HepG2 (cell line): ENCODE measurements at regions not wholly inside any gene's neighbourhood (a gene's known extent, or its start where the extent isn't known, plus 50 kb on each side); places are given as distances from the start of the nearest gene placed in this dataset.

ENCODE experiments used
- ASH2L ChIP-seq: fragments of 300-600, 200-600 bp; sonication (generic); IDR thresholded peaks from 2 replicates; pipeline ENCODE4 v1.7.0; 2017; ENCODE audit warnings: low read depth, mild to moderate bottlenecking, moderate library complexity, mixed read lengths, low read length; ENCODE audit not compliant: insufficient read length
- JUNB ChIP-seq: sonication (generic); formaldehyde crosslinking; IDR thresholded peaks from 2 replicates; pipeline ENCODE4 v1.8.0; 2022; ENCODE audit warnings: missing genetic modification reagents, mild to moderate bottlenecking, borderline replicate concordance
- NFE2 ChIP-seq: sonication (generic); formaldehyde crosslinking; IDR thresholded peaks from 2 replicates; pipeline ENCODE4 v1.4.0; 2020; ENCODE audit warnings: missing genetic modification reagents
- SETDB1 ChIP-seq: sonication (generic); formaldehyde crosslinking; IDR thresholded peaks from 2 replicates; pipeline ENCODE4 v1.5.1; 2020; ENCODE audit warnings: missing genetic modification reagents, mild to moderate bottlenecking, borderline replicate concordance
- SIX1 ChIP-seq: sonication (generic); formaldehyde crosslinking; IDR thresholded peaks from 2 replicates; pipeline ENCODE4 v1.4.0; 2020; ENCODE audit warnings: missing genetic modification reagents, borderline replicate concordance
- YEATS4 ChIP-seq: sonication (generic); formaldehyde crosslinking; IDR thresholded peaks from 2 replicates; pipeline ENCODE4 v1.4.0; 2020; ENCODE audit warnings: missing genetic modification reagents, borderline replicate concordance
- ZNF207 ChIP-seq: fragments of 450-650 bp; IDR thresholded peaks from 2 replicates; pipeline ENCODE4 v1.6.1; 2016; ENCODE audit warnings: antibody characterized with exemption, borderline replicate concordance
- ZNF274 ChIP-seq: sonication (generic); formaldehyde crosslinking; IDR thresholded peaks from 2 replicates; pipeline ENCODE4 v1.5.1; 2020; ENCODE audit warnings: mild to moderate bottlenecking, missing genetic modification reagents
- ZNF282 ChIP-seq: fragments of 450-650 bp; IDR thresholded peaks from 2 replicates; pipeline ENCODE4 v1.6.1; 2018; ENCODE audit not compliant: partially characterized antibody
- ZNF317 ChIP-seq: sonication (generic); formaldehyde crosslinking; IDR thresholded peaks from 2 replicates; pipeline ENCODE4 v1.5.0; 2020; ENCODE audit warnings: mild to moderate bottlenecking, missing genetic modification reagents
- ZNF687 ChIP-seq: sonication (generic); formaldehyde crosslinking; IDR thresholded peaks from 2 replicates; pipeline ENCODE4 v1.5.1; 2020; ENCODE audit warnings: mild to moderate bottlenecking, missing genetic modification reagents, moderate library complexity
- ZSCAN31 ChIP-seq: sonication (generic); formaldehyde crosslinking; IDR thresholded peaks from 2 replicates; pipeline ENCODE4 v1.5.0; 2020; ENCODE audit warnings: low read depth, mild to moderate bottlenecking, missing genetic modification reagents
- TF ChIP-seq, protein P1 (sequence below): sonication (generic); formaldehyde crosslinking; IDR thresholded peaks from 2 replicates; pipeline ENCODE4 v1.4.0; 2020; ENCODE audit warnings: missing genetic modification reagents, borderline replicate concordance
- TF ChIP-seq, protein P2 (sequence below): sonication (generic); formaldehyde crosslinking; conservative IDR thresholded peaks from 2 replicates; pipeline ENCODE4 v1.8.0; 2022; ENCODE audit warnings: mild to moderate bottlenecking, moderate library complexity, missing genetic modification reagents

DNA sequence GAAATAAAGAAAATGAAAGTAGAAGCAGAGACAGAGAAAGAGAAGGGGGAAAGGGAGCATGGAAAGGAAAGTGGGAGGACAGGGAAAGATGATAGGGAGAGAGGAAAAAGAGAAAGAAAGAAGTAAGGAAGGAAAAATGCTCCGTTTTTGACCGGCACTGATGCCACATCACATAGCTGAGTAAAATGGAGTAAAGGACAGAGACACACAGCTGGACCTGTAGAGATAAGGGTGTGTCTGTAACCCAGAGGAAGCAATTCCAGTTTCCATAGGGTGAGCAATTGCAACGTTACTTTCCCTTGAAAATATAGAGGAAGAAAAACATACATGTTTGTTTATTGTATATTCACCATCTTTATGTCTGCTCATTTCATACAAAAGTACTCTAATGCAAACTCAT is 1866.9 kb upstream of the PIK3C3 start:
- no peak for TF ChIP-seq SETDB1 (CRISPR knock-in tag)
- TF ChIP-seq YEATS4 (CRISPR knock-in tag) = no peak
- TF ChIP-seq ZNF207 = no peak
- TF ChIP-seq ZNF687 (CRISPR knock-in tag) = no peak
- TF ChIP-seq, protein P1, sequence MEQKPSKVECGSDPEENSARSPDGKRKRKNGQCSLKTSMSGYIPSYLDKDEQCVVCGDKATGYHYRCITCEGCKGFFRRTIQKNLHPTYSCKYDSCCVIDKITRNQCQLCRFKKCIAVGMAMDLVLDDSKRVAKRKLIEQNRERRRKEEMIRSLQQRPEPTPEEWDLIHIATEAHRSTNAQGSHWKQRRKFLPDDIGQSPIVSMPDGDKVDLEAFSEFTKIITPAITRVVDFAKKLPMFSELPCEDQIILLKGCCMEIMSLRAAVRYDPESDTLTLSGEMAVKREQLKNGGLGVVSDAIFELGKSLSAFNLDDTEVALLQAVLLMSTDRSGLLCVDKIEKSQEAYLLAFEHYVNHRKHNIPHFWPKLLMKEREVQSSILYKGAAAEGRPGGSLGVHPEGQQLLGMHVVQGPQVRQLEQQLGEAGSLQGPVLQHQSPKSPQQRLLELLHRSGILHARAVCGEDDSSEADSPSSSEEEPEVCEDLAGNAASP (CRISPR knock-in tag) = no peak
- no peak for TF ChIP-seq ASH2L
- TF ChIP-seq ZSCAN31 (CRISPR knock-in tag) = no peak
- TF ChIP-seq SIX1 (CRISPR knock-in tag) = no peak
- TF ChIP-seq, protein P2, sequence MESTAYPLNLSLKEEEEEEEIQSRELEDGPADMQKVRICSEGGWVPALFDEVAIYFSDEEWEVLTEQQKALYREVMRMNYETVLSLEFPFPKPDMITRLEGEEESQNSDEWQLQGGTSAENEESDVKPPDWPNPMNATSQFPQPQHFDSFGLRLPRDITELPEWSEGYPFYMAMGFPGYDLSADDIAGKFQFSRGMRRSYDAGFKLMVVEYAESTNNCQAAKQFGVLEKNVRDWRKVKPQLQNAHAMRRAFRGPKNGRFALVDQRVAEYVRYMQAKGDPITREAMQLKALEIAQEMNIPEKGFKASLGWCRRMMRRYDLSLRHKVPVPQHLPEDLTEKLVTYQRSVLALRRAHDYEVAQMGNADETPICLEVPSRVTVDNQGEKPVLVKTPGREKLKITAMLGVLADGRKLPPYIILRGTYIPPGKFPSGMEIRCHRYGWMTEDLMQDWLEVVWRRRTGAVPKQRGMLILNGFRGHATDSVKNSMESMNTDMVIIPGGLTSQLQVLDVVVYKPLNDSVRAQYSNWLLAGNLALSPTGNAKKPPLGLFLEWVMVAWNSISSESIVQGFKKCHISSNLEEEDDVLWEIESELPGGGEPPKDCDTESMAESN (CRISPR knock-in tag) = no peak
- no peak for TF ChIP-seq JUNB (CRISPR knock-in tag)
- TF ChIP-seq ZNF317 (CRISPR knock-in tag) = no peak
- TF ChIP-seq NFE2 (CRISPR knock-in tag) = no peak
- no peak for TF ChIP-seq ZNF282
- TF ChIP-seq ZNF274 (CRISPR knock-in tag) = no peak
